Activated CD8-positive, alpha-beta memory T cell treated with anti-CD3 and anti-CD28 coated beads, Interleukin-2, amount 10 ng/mL, durations not matched to agents 7 days and 5 days (primary cell): ENCODE measurements at regions not wholly inside any gene's neighbourhood (a gene's known extent, or its start where the extent isn't known, plus 50 kb on each side); places are given as distances from the start of the nearest gene placed in this dataset.

Experiments used
- ATAC-seq: fragments of 150-1000 bp; cut with Tn5 transposase; one replicate; pipeline ENCODE4 v1.10.0; 2021; ENCODE audit warnings: moderate library complexity
- CTCF ChIA-PET: fragments of 350-600 bp; sonication (Branson Sonifier 250); formaldehyde crosslinking; loops from one replicate; lab custom pipeline; 2021; ENCODE audit warnings: antibody characterized with exemption; lab: Charles Lee
- DNase-seq: peaks from one replicate; pipeline ENCODE4 v3.0.0-alpha.2; 2020
- H3K27ac Mint-ChIP-seq: one replicate; pipeline ENCODE4 v1.8.0; 2021; ENCODE audit warnings: mild to moderate bottlenecking, mixed read lengths
- H3K27me3 Mint-ChIP-seq: one replicate; pipeline ENCODE4 v1.8.0; 2021; ENCODE audit warnings: mixed read lengths
- H3K36me3 Mint-ChIP-seq: one replicate; pipeline ENCODE4 v1.8.0; 2021; ENCODE audit warnings: mild to moderate bottlenecking, mixed read lengths
- H3K4me1 Mint-ChIP-seq: one replicate; pipeline ENCODE4 v1.8.0; 2021; ENCODE audit warnings: mixed read lengths
- H3K4me3 Mint-ChIP-seq: one replicate; pipeline ENCODE4 v1.8.0; 2021; ENCODE audit warnings: mild to moderate bottlenecking, moderate library complexity, mixed read lengths
- H3K9me3 Mint-ChIP-seq: one replicate; pipeline ENCODE4 v1.8.0; 2022; ENCODE audit warnings: low read depth, mixed read lengths

- H3K27ac Mint-ChIP-seq: no peak overlapping the region
- H3K9me3 Mint-ChIP-seq: peaks cover 5% of the 10 kb centered on the region
- no peak for ATAC-seq
- no peaks in the 10 kb centered on the region for H3K36me3 Mint-ChIP-seq
- no peak overlapping the region for H3K4me3 Mint-ChIP-seq
- CTCF ChIA-PET: interaction anchor here (0.7 kb wide), 1 partner anchor 9 kb away, joined by 3 read pairs; no protein-coding TSS in a partner anchor
- H3K4me1 Mint-ChIP-seq: no peaks in the 10 kb centered on the region
- no peak for DNase-seq
- H3K27me3 Mint-ChIP-seq: no peaks in the 10 kb centered on the region
Observed at GRCh38 chr11:37597776-37598175, 999.7 kb upstream of the RAG2 start.

- H3K27me3 Mint-ChIP-seq: no peaks in the 10 kb centered on the region
Observed at GRCh38 chr11:37595845-37596244, 997.8 kb upstream of the RAG2 start.

DNA sequence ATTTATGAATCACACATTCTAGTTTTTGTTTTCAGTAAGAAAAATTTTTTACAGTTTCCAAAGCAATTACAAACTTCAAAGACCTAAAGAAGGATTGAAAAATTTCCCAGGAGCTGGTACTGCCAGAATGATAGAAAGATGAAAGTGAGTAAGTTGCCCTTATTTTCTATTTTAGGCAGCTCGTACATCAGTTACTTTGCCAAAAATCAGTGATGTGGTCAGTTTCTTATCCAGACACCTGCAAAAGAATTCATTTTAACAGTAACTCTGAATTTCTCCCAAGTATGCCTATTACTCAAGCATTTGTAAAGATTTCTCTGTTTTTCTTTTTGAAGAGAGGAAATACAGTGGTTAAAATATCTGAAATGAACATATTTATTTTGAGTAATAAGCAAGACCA lies 976.3 kb upstream of the RAG2 start:
- H3K9me3 Mint-ChIP-seq: peaks cover 16% of the 10 kb centered on the region
- H3K27ac Mint-ChIP-seq: no peak overlapping the region
- no peaks in the 10 kb centered on the region for H3K27me3 Mint-ChIP-seq
- CTCF ChIA-PET: no interaction called here
- H3K4me1 Mint-ChIP-seq: no peaks in the 10 kb centered on the region
- H3K36me3 Mint-ChIP-seq: no peaks in the 10 kb centered on the region
- ATAC-seq (no peak), DNase-seq (no peak)
- H3K4me3 Mint-ChIP-seq: no peak overlapping the region

More at GRCh38 chr11:37595845-37596244, 997.8 kb upstream of the RAG2 start:
- ATAC-seq: no peak
- DNase-seq: no peak
- Mint-ChIP-seq H3K4me3 (no peak overlapping the region), H3K36me3 (no peaks in the 10 kb centered on the region), H3K4me1 (no peaks in the 10 kb centered on the region), H3K27ac (no peak overlapping the region), H3K9me3 (peaks cover 2% of the 10 kb centered on the region)
- CTCF ChIA-PET: no interaction called here

- Mint-ChIP-seq H3K4me3 (no peak overlapping the region), H3K4me1 (no peaks in the 10 kb centered on the region), H3K9me3 (peaks cover 13% of the 10 kb centered on the region), H3K27me3 (no peaks in the 10 kb centered on the region), H3K36me3 (no peaks in the 10 kb centered on the region), H3K27ac (no peak overlapping the region)
- CTCF ChIA-PET: no interaction called here
- no peak for ATAC-seq
- no peak for DNase-seq
Observed at GRCh38 chr11:37572491-37573171, 974.6 kb upstream of the RAG2 start.

- no peaks in the 10 kb centered on the region for H3K27me3 Mint-ChIP-seq
Observed at GRCh38 chr11:37571246-37571645, 973.2 kb upstream of the RAG2 start.

GRCh38 chr11:37560991-37561390 lies 963.0 kb upstream of the RAG2 start:
- CTCF ChIA-PET: no interaction called here
- Mint-ChIP-seq H3K9me3 (no peaks in the 10 kb centered on the region), H3K4me1 (no peaks in the 10 kb centered on the region), H3K27me3 (no peaks in the 10 kb centered on the region), H3K4me3 (no peak overlapping the region), H3K36me3 (no peaks in the 10 kb centered on the region), H3K27ac (no peak overlapping the region)
- ATAC-seq (no peak), DNase-seq (no peak)

More at GRCh38 chr11:37571246-37571645, 973.2 kb upstream of the RAG2 start:
- Mint-ChIP-seq H3K9me3 (peaks cover 10% of the 10 kb centered on the region), H3K36me3 (no peaks in the 10 kb centered on the region), H3K4me1 (no peaks in the 10 kb centered on the region), H3K4me3 (no peak overlapping the region), H3K27ac (no peak overlapping the region)
- ATAC-seq: no peak
- no peak for DNase-seq
- CTCF ChIA-PET: no interaction called here

DNA sequence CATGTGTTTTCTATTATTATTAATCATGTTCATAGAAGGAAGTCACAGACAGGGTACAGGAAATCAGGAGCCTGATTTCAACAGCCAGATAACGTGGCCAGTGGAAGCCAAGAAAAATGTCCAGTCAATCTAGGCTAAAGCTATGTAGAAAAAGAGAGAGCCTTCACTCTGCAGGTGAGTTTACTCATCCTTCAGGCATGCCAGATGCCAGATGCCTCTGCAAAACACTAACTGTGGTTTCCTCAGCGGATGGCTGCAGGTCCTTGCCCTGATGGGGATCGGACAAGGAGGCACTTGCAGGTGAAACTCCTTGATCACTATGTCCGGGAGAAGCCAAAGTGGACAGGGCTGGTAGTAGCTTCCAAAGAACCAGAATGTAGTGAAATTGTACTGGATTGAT lies 962.3 kb upstream of the RAG2 start:
- no peaks in the 10 kb centered on the region for H3K4me1 Mint-ChIP-seq
- H3K27ac Mint-ChIP-seq: no peak overlapping the region
- no peak for DNase-seq
- H3K27me3 Mint-ChIP-seq: no peaks in the 10 kb centered on the region
- CTCF ChIA-PET: no interaction called here
- no peaks in the 10 kb centered on the region for H3K9me3 Mint-ChIP-seq
- no peak overlapping the region for H3K4me3 Mint-ChIP-seq
- no peaks in the 10 kb centered on the region for H3K36me3 Mint-ChIP-seq
- no peak for ATAC-seq

DNA sequence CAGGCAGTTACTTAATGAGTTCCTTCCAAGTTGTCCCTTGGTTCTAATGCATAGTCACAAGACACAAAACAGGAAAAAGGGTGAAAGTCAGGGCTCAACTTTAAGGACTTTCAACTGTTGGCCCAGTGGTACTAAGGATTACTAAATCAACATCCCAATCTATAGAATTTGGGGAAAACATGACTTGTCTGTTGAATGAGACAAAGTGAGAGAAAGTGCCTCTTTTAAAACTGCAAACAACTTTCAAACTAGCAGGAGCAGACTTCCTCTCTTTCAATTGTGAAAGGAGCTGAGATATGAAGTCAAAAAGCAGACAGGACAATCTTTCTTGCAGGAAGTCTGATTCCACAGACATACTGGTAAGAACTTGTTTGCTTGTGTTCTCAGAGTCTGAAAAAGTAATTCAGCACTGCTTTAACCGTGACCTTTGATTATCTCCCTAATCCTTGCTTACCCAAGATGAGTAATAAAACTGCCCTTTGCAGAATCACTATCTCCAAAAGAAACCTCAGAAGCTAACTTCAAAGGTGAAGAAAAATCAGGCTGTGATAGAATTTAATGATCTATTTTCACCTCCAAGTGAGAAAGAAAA lies 960.7 kb upstream of the RAG2 start:
- Mint-ChIP-seq H3K4me1 (no peaks in the 10 kb centered on the region), H3K27me3 (no peaks in the 10 kb centered on the region), H3K9me3 (no peaks in the 10 kb centered on the region), H3K27ac (no peak overlapping the region), H3K36me3 (no peaks in the 10 kb centered on the region), H3K4me3 (no peak overlapping the region)
- ATAC-seq (no peak), DNase-seq (no peak)
- CTCF ChIA-PET: no interaction called here

DNA sequence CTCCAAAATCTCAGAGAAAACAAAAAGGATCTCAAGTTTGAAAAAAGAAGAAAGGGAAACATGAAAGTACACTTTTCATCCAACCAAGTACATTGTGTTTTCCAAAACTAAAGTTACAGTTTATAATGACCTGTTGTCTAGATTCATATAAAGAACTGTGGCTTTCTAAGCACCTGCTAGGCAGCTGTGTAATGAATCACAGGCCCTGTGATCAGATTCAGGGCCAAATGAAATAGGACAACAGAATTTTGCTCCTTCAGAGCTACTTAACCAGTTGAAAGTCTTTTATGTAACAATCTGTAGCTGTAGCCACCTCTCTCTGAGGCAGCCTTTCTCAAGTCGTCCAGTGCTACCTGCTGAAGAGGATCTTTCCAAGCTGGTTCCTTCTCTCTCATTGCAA lies 960.0 kb upstream of the RAG2 start:
- no peaks in the 10 kb centered on the region for H3K4me1 Mint-ChIP-seq
- no peaks in the 10 kb centered on the region for H3K36me3 Mint-ChIP-seq
- no peaks in the 10 kb centered on the region for H3K27me3 Mint-ChIP-seq
- DNase-seq (no peak), ATAC-seq (no peak)
- no peak overlapping the region for H3K27ac Mint-ChIP-seq
- H3K4me3 Mint-ChIP-seq: no peak overlapping the region
- no peaks in the 10 kb centered on the region for H3K9me3 Mint-ChIP-seq
- CTCF ChIA-PET: no interaction called here

DNA sequence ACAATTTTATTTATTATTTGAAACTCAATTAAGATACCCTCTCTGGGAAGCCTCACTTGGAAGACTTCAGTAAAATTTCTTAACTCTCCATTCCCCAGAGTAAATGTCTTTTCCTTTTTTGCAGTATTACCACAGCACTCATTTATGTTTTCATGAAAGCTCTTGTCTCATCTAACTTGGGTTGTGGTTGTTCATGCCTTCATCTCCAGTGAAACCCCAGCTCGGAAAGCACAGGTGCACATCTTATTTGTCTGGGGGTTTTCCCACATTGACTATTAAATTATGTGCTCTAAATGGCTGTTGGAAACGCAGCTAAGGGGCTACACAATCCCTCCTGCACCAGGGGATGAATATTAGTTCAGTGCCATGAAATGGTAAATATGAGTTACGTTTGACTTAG lies 954.2 kb upstream of the RAG2 start:
- no peak for DNase-seq
- CTCF ChIA-PET: no interaction called here
- ATAC-seq: no peak
- Mint-ChIP-seq H3K4me3 (no peak overlapping the region), H3K27me3 (no peaks in the 10 kb centered on the region), H3K27ac (no peak overlapping the region), H3K9me3 (peaks cover 3% of the 10 kb centered on the region), H3K36me3 (no peaks in the 10 kb centered on the region), H3K4me1 (no peaks in the 10 kb centered on the region)

- DNase-seq (no peak), ATAC-seq (no peak)
- Mint-ChIP-seq H3K4me3 (no peak overlapping the region), H3K36me3 (no peaks in the 10 kb centered on the region), H3K27ac (no peak overlapping the region), H3K4me1 (no peaks in the 10 kb centered on the region), H3K27me3 (no peaks in the 10 kb centered on the region), H3K9me3 (peaks cover 11% of the 10 kb centered on the region)
- CTCF ChIA-PET: no interaction called here
Observed at GRCh38 chr11:37544491-37544890, 946.5 kb upstream of the RAG2 start.

DNA sequence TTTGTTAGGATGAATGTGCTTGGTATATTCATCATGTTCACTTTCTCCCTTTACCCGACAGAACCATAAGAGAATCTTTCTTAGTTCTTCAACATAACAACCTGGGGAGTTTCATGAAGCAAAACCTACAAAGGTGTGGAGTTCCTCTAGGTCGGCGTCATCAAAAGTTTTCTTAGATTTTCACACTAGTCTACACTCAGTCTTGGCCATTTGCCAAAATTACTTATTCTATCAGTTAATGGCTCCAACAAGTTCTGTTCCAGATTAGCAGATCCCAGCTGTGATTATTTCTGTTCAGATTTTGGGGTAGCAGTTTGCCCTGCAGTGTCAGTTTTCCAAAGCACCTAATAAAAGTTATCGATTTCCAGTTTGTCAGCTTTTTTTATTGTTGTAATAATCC lies 935.8 kb upstream of the RAG2 start:
- H3K36me3 Mint-ChIP-seq: no peaks in the 10 kb centered on the region
- no peak for DNase-seq
- no peak overlapping the region for H3K4me3 Mint-ChIP-seq
- CTCF ChIA-PET: no interaction called here
- no peak for ATAC-seq
- peaks cover 5% of the 10 kb centered on the region for H3K9me3 Mint-ChIP-seq
- H3K4me1 Mint-ChIP-seq: no peaks in the 10 kb centered on the region
- no peaks in the 10 kb centered on the region for H3K27me3 Mint-ChIP-seq
- H3K27ac Mint-ChIP-seq: no peak overlapping the region

DNA sequence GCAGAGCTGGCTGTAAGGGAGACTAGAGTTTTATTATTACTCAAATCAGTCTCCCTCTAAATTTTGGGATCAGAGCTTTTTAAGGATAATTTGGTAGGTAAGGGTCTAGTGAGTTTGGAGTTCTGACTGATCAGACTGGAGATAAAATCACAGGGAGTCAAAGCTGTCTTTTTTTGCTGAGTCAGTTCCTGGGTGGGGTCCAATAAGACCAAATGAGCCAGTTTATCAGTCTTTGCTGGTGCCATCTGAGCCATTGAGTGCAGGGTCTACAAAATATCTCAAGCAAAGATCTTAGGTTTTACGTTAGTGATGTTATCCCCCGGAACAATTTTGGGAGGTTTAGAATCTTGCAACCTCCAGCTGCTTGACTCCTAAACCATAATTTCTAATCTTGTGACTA lies 935.1 kb upstream of the RAG2 start:
- no peaks in the 10 kb centered on the region for H3K4me1 Mint-ChIP-seq
- H3K9me3 Mint-ChIP-seq: peaks cover 9% of the 10 kb centered on the region
- H3K4me3 Mint-ChIP-seq: no peak overlapping the region
- CTCF ChIA-PET: no interaction called here
- H3K27ac Mint-ChIP-seq: no peak overlapping the region
- no peak for ATAC-seq
- no peaks in the 10 kb centered on the region for H3K27me3 Mint-ChIP-seq
- no peak for DNase-seq
- no peaks in the 10 kb centered on the region for H3K36me3 Mint-ChIP-seq

GRCh38 chr11:37532271-37532670 lies 934.2 kb upstream of the RAG2 start:
- Mint-ChIP-seq H3K36me3 (no peaks in the 10 kb centered on the region), H3K4me1 (no peaks in the 10 kb centered on the region), H3K4me3 (no peak overlapping the region), H3K27me3 (no peaks in the 10 kb centered on the region), H3K9me3 (peaks cover 9% of the 10 kb centered on the region), H3K27ac (no peak overlapping the region)
- CTCF ChIA-PET: no interaction called here
- DNase-seq: no peak
- ATAC-seq: no peak
